ENCODE measurements at regions not wholly inside any gene's neighbourhood (a gene's known extent, or its start where the extent isn't known, plus 50 kb on each side); places are given as distances from the start of the nearest gene placed in this dataset.

DNA sequence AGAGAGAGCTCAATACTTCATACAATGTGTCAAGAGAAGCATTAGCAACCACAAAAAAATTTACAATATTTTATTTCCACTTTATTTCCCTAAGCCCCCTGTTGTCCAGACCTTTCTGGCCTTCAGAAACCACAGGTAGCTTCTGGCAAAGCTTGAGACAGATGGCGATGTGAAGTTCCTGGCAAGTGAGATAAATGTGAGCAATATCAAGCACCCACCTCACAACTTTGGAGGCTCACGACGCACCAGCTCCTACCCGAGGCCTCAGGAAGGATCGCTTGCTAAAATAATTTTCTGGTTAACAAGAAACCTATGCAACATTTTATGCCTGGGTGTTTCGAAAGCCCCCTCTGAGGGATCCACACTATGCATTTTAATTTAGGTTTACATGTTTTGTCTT, 158.1 kb upstream of the CHAC2 start:
- TF ChIP-seq, protein P1, sequence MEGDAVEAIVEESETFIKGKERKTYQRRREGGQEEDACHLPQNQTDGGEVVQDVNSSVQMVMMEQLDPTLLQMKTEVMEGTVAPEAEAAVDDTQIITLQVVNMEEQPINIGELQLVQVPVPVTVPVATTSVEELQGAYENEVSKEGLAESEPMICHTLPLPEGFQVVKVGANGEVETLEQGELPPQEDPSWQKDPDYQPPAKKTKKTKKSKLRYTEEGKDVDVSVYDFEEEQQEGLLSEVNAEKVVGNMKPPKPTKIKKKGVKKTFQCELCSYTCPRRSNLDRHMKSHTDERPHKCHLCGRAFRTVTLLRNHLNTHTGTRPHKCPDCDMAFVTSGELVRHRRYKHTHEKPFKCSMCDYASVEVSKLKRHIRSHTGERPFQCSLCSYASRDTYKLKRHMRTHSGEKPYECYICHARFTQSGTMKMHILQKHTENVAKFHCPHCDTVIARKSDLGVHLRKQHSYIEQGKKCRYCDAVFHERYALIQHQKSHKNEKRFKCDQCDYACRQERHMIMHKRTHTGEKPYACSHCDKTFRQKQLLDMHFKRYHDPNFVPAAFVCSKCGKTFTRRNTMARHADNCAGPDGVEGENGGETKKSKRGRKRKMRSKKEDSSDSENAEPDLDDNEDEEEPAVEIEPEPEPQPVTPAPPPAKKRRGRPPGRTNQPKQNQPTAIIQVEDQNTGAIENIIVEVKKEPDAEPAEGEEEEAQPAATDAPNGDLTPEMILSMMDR (conservative IDR thresholded peaks at IDR 0.05; ENCODE audit: low read depth in 2 of 2) = no peak
- TF ChIP-seq POLR2AphosphoS5 (IDR thresholded peaks at IDR 0.05; ENCODE audit: low read depth) (no peak), EZH2 (IDR thresholded peaks at IDR 0.05; ENCODE audit: low read depth, unreplicated experiment) (no peak), CREB1 (CRISPR knock-in tag; IDR thresholded peaks at IDR 0.05; ENCODE audit: low read depth) (no peak), EZH2phosphoT487 (IDR thresholded peaks at IDR 0.05; ENCODE audit: unreplicated experiment) (no peak), JUNB (IDR thresholded peaks at IDR 0.05; ENCODE audit: unreplicated experiment) (no peak), STAT1 (IDR thresholded peaks at IDR 0.05; ENCODE audit: unreplicated experiment) (no peak), NANOG (IDR thresholded peaks at IDR 0.05; ENCODE audit: borderline replicate concordance) (no peak), ZNF114 (CRISPR knock-in tag; IDR thresholded peaks at IDR 0.05) (no peak), ZNF331 (CRISPR knock-in tag; IDR thresholded peaks at IDR 0.05; ENCODE audit: low read depth) (no peak)
- TF ChIP-seq, protein P2, sequence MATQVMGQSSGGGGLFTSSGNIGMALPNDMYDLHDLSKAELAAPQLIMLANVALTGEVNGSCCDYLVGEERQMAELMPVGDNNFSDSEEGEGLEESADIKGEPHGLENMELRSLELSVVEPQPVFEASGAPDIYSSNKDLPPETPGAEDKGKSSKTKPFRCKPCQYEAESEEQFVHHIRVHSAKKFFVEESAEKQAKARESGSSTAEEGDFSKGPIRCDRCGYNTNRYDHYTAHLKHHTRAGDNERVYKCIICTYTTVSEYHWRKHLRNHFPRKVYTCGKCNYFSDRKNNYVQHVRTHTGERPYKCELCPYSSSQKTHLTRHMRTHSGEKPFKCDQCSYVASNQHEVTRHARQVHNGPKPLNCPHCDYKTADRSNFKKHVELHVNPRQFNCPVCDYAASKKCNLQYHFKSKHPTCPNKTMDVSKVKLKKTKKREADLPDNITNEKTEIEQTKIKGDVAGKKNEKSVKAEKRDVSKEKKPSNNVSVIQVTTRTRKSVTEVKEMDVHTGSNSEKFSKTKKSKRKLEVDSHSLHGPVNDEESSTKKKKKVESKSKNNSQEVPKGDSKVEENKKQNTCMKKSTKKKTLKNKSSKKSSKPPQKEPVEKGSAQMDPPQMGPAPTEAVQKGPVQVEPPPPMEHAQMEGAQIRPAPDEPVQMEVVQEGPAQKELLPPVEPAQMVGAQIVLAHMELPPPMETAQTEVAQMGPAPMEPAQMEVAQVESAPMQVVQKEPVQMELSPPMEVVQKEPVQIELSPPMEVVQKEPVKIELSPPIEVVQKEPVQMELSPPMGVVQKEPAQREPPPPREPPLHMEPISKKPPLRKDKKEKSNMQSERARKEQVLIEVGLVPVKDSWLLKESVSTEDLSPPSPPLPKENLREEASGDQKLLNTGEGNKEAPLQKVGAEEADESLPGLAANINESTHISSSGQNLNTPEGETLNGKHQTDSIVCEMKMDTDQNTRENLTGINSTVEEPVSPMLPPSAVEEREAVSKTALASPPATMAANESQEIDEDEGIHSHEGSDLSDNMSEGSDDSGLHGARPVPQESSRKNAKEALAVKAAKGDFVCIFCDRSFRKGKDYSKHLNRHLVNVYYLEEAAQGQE (IDR thresholded peaks at IDR 0.05; ENCODE audit: unreplicated experiment) = no peak
- TF ChIP-seq, protein P3, sequence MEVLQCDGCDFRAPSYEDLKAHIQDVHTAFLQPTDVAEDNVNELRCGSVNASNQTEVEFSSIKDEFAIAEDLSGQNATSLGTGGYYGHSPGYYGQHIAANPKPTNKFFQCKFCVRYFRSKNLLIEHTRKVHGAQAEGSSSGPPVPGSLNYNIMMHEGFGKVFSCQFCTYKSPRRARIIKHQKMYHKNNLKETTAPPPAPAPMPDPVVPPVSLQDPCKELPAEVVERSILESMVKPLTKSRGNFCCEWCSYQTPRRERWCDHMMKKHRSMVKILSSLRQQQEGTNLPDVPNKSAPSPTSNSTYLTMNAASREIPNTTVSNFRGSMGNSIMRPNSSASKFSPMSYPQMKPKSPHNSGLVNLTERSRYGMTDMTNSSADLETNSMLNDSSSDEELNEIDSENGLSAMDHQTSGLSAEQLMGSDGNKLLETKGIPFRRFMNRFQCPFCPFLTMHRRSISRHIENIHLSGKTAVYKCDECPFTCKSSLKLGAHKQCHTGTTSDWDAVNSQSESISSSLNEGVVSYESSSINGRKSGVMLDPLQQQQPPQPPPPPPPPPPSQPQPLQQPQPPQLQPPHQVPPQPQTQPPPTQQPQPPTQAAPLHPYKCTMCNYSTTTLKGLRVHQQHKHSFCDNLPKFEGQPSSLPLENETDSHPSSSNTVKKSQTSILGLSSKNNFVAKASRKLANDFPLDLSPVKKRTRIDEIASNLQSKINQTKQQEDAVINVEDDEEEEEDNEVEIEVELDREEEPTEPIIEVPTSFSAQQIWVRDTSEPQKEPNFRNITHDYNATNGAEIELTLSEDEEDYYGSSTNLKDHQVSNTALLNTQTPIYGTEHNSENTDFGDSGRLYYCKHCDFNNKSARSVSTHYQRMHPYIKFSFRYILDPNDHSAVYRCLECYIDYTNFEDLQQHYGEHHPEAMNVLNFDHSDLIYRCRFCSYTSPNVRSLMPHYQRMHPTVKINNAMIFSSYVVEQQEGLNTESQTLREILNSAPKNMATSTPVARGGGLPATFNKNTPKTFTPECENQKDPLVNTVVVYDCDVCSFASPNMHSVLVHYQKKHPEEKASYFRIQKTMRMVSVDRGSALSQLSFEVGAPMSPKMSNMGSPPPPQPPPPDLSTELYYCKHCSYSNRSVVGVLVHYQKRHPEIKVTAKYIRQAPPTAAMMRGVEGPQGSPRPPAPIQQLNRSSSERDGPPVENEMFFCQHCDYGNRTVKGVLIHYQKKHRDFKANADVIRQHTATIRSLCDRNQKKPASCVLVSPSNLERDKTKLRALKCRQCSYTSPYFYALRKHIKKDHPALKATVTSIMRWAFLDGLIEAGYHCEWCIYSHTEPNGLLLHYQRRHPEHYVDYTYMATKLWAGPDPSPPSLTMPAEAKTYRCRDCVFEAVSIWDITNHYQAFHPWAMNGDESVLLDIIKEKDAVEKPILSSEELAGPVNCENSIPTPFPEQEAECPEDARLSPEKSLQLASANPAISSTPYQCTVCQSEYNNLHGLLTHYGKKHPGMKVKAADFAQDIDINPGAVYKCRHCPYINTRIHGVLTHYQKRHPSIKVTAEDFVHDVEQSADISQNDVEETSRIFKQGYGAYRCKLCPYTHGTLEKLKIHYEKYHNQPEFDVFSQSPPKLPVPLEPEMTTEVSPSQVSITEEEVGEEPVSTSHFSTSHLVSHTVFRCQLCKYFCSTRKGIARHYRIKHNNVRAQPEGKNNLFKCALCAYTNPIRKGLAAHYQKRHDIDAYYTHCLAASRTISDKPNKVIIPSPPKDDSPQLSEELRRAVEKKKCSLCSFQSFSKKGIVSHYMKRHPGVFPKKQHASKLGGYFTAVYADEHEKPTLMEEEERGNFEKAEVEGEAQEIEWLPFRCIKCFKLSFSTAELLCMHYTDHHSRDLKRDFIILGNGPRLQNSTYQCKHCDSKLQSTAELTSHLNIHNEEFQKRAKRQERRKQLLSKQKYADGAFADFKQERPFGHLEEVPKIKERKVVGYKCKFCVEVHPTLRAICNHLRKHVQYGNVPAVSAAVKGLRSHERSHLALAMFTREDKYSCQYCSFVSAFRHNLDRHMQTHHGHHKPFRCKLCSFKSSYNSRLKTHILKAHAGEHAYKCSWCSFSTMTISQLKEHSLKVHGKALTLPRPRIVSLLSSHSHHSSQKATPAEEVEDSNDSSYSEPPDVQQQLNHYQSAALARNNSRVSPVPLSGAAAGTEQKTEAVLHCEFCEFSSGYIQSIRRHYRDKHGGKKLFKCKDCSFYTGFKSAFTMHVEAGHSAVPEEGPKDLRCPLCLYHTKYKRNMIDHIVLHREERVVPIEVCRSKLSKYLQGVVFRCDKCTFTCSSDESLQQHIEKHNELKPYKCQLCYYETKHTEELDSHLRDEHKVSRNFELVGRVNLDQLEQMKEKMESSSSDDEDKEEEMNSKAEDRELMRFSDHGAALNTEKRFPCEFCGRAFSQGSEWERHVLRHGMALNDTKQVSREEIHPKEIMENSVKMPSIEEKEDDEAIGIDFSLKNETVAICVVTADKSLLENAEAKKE (CRISPR knock-in tag; IDR thresholded peaks at IDR 0.05) = no peak
- TF ChIP-seq, protein P4, sequence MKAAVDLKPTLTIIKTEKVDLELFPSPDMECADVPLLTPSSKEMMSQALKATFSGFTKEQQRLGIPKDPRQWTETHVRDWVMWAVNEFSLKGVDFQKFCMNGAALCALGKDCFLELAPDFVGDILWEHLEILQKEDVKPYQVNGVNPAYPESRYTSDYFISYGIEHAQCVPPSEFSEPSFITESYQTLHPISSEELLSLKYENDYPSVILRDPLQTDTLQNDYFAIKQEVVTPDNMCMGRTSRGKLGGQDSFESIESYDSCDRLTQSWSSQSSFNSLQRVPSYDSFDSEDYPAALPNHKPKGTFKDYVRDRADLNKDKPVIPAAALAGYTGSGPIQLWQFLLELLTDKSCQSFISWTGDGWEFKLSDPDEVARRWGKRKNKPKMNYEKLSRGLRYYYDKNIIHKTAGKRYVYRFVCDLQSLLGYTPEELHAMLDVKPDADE (IDR thresholded peaks at IDR 0.05) = no peak

Measured in GM23338 (cell line).